ENCODE measurements at regions not wholly inside any gene's neighbourhood (a gene's known extent, or its start where the extent isn't known, plus 50 kb on each side); places are given as distances from the start of the nearest gene placed in this dataset.

DNA sequence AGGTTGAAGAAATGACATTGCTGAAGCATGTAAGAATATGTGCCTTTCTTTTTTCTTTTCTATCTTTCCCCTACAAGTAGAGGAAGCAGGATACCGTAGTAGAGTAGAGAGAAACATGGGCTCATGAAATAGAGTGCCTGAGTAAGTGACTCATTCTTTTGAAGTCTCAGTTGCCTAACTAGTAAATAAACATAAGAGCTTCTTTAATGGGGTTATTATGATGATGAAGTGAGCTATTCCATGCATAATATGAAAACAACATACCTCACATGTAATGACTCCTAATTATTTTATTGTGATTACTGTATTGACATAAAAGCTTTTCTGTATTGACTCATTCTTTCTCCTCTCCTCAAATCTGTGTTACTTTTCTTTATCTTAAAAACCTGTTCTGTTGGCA, 1538.2 kb downstream of the TECRL start:
- no peak for TF ChIP-seq EZH2 (IDR thresholded peaks at IDR 0.05; ENCODE audit: borderline replicate concordance)
- TF ChIP-seq, protein P1, sequence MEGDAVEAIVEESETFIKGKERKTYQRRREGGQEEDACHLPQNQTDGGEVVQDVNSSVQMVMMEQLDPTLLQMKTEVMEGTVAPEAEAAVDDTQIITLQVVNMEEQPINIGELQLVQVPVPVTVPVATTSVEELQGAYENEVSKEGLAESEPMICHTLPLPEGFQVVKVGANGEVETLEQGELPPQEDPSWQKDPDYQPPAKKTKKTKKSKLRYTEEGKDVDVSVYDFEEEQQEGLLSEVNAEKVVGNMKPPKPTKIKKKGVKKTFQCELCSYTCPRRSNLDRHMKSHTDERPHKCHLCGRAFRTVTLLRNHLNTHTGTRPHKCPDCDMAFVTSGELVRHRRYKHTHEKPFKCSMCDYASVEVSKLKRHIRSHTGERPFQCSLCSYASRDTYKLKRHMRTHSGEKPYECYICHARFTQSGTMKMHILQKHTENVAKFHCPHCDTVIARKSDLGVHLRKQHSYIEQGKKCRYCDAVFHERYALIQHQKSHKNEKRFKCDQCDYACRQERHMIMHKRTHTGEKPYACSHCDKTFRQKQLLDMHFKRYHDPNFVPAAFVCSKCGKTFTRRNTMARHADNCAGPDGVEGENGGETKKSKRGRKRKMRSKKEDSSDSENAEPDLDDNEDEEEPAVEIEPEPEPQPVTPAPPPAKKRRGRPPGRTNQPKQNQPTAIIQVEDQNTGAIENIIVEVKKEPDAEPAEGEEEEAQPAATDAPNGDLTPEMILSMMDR (IDR thresholded peaks at IDR 0.05; ENCODE audit: poor library complexity) = no peak
